ENCODE measurements at regions not wholly inside any gene's neighbourhood (a gene's known extent, or its start where the extent isn't known, plus 50 kb on each side); places are given as distances from the start of the nearest gene placed in this dataset.
A peak's percentile ranks its signal among the peaks of the same experiment; 100 is the strongest.
"Not testable (repeated sequence)": the region's sequence is repeated elsewhere in the genome, so short reads cannot be mapped to it uniquely, and the experiment has no call there.

- Histone ChIP-seq H2BK5ac (ENCODE audit: low read depth, low read length, poor library complexity, severe bottlenecking) (no peak overlapping the region), H4K91ac (ENCODE audit: low read length) (no peak overlapping the region), H3K36me3 (ENCODE audit: control insufficient read depth in 1 of 2, insufficient read depth in 2 of 2, low read depth in 1 of 2, low read length in 2 of 2) (no peaks in the 10 kb centered on the region), H3K27ac (ENCODE audit: low read length, poor library complexity, severe bottlenecking) (no peak overlapping the region), H4K8ac (ENCODE audit: low read length) (no peak overlapping the region), H2AFZ (ENCODE audit: low read depth, low read length) (no peak overlapping the region), H3K14ac (ENCODE audit: low read length in 2 of 2) (no peak overlapping the region), H3K18ac (ENCODE audit: low read depth in 1 of 2, low read length in 2 of 2) (no peak overlapping the region), H3K23ac (ENCODE audit: low read length in 2 of 2) (no peak overlapping the region), H3K4me3 (ENCODE audit: insufficient read depth in 1 of 2, low read depth in 1 of 2, low read length in 2 of 2) (no peak overlapping the region), H3K4ac (ENCODE audit: low read depth in 1 of 2, low read length in 2 of 2) (no peak overlapping the region), H2BK120ac (ENCODE audit: low read depth, low read length) (no peak overlapping the region), H3K9ac (ENCODE audit: low read length) (no peak overlapping the region), H2BK12ac (ENCODE audit: low read length in 2 of 2) (no peak overlapping the region), H3K4me1 (ENCODE audit: control insufficient read depth, insufficient read depth, low read depth, low read length) (no peaks in the 10 kb centered on the region), H3K4me2 (ENCODE audit: low read length, poor library complexity, severe bottlenecking) (no peak overlapping the region), H2BK15ac (ENCODE audit: low read depth, poor library complexity, severe bottlenecking) (no peak overlapping the region), H2AK5ac (ENCODE audit: low read length, severe bottlenecking) (no peak overlapping the region), H3K79me1 (replicated peaks; ENCODE audit: low read length, poor library complexity, severe bottlenecking) (no peaks in the 10 kb centered on the region), H3K9me3 (ENCODE audit: control insufficient read depth, low read length) (peaks cover 13% of the 10 kb centered on the region), H3K27me3 (ENCODE audit: control insufficient read depth in 1 of 2, insufficient read depth in 1 of 2, low read length in 2 of 2) (no peaks in the 10 kb centered on the region)
- no peak for DNase-seq
- 90% methylated on average over 5 of the region's 6 CpGs for WGBS
Measured at GRCh38 chr15:87669846-87670245, 586.7 kb downstream of the NTRK3 start.

GRCh38 chr15:87668768-87669564, 587.6 kb downstream of the NTRK3 start:
- H3K14ac ChIP-seq (ENCODE audit: low read length in 2 of 2); H3K4ac ChIP-seq (ENCODE audit: low read depth in 1 of 2, low read length in 2 of 2); H3K27me3 ChIP-seq (ENCODE audit: control insufficient read depth in 1 of 2, insufficient read depth in 1 of 2, low read length in 2 of 2); H2BK5ac ChIP-seq (ENCODE audit: low read depth, low read length, poor library complexity, severe bottlenecking); H3K9ac ChIP-seq (ENCODE audit: low read length); H3K36me3 ChIP-seq (ENCODE audit: control insufficient read depth in 1 of 2, insufficient read depth in 2 of 2, low read depth in 1 of 2, low read length in 2 of 2); H3K4me3 ChIP-seq (ENCODE audit: insufficient read depth in 1 of 2, low read depth in 1 of 2, low read length in 2 of 2); H3K4me1 ChIP-seq (ENCODE audit: control insufficient read depth, insufficient read depth, low read depth, low read length); H3K18ac ChIP-seq (ENCODE audit: low read depth in 1 of 2, low read length in 2 of 2); H4K8ac ChIP-seq (ENCODE audit: low read length); H3K79me1 ChIP-seq (replicated peaks; ENCODE audit: low read length, poor library complexity, severe bottlenecking); DNase-seq; H2BK15ac ChIP-seq (ENCODE audit: low read depth, poor library complexity, severe bottlenecking); H4K91ac ChIP-seq (ENCODE audit: low read length); H3K23ac ChIP-seq (ENCODE audit: low read length in 2 of 2); H2BK120ac ChIP-seq (ENCODE audit: low read depth, low read length); H3K27ac ChIP-seq (ENCODE audit: low read length, poor library complexity, severe bottlenecking); H2AK5ac ChIP-seq (ENCODE audit: low read length, severe bottlenecking); H2AFZ ChIP-seq (ENCODE audit: low read depth, low read length); H3K4me2 ChIP-seq (ENCODE audit: low read length, poor library complexity, severe bottlenecking); H2BK12ac ChIP-seq (ENCODE audit: low read length in 2 of 2): not testable (repeated sequence)
- 86% methylated on average over 5 of the region's 8 CpGs for WGBS
- H3K9me3 ChIP-seq (ENCODE audit: control insufficient read depth, low read length): peaks cover 13% of the 10 kb centered on the region

- no peak overlapping the region for H3K27ac ChIP-seq (ENCODE audit: low read length, poor library complexity, severe bottlenecking)
- H2BK120ac ChIP-seq (ENCODE audit: low read depth, low read length): no peak overlapping the region
- no peak overlapping the region for H2BK15ac ChIP-seq (ENCODE audit: low read depth, poor library complexity, severe bottlenecking)
- H3K9ac ChIP-seq (ENCODE audit: low read length): no peak overlapping the region
- H2AK5ac ChIP-seq (ENCODE audit: low read length, severe bottlenecking): no peak overlapping the region
- DNase-seq: peak; percentile 6
- no peak overlapping the region for H2AFZ ChIP-seq (ENCODE audit: low read depth, low read length)
- H3K9me3 ChIP-seq (ENCODE audit: control insufficient read depth, low read length): peaks cover 13% of the 10 kb centered on the region
- no peak overlapping the region for H4K8ac ChIP-seq (ENCODE audit: low read length)
- no peak overlapping the region for H3K23ac ChIP-seq (ENCODE audit: low read length in 2 of 2)
- H3K79me1 ChIP-seq (replicated peaks; ENCODE audit: low read length, poor library complexity, severe bottlenecking): no peaks in the 10 kb centered on the region
- 95% methylated on average over 2 of the region's 3 CpGs for WGBS
- H3K4me2 ChIP-seq (ENCODE audit: low read length, poor library complexity, severe bottlenecking): no peak overlapping the region
- H3K18ac ChIP-seq (ENCODE audit: low read depth in 1 of 2, low read length in 2 of 2): no peak overlapping the region
- no peak overlapping the region for H3K14ac ChIP-seq (ENCODE audit: low read length in 2 of 2)
- H3K4ac ChIP-seq (ENCODE audit: low read depth in 1 of 2, low read length in 2 of 2): no peak overlapping the region
- no peaks in the 10 kb centered on the region for H3K36me3 ChIP-seq (ENCODE audit: control insufficient read depth in 1 of 2, insufficient read depth in 2 of 2, low read depth in 1 of 2, low read length in 2 of 2)
- H4K91ac ChIP-seq (ENCODE audit: low read length): no peak overlapping the region
- H3K27me3 ChIP-seq (ENCODE audit: control insufficient read depth in 1 of 2, insufficient read depth in 1 of 2, low read length in 2 of 2): no peaks in the 10 kb centered on the region
- no peak overlapping the region for H3K4me3 ChIP-seq (ENCODE audit: insufficient read depth in 1 of 2, low read depth in 1 of 2, low read length in 2 of 2)
- no peak overlapping the region for H2BK5ac ChIP-seq (ENCODE audit: low read depth, low read length, poor library complexity, severe bottlenecking)
- H2BK12ac ChIP-seq (ENCODE audit: low read length in 2 of 2): no peak overlapping the region
- H3K4me1 ChIP-seq (ENCODE audit: control insufficient read depth, insufficient read depth, low read depth, low read length): no peaks in the 10 kb centered on the region
Measured at GRCh38 chr15:87667643-87668042, 588.9 kb downstream of the NTRK3 start.

- Histone ChIP-seq H3K14ac (ENCODE audit: low read length in 2 of 2) (no peak overlapping the region), H2BK5ac (ENCODE audit: low read depth, low read length, poor library complexity, severe bottlenecking) (no peak overlapping the region)
Measured at GRCh38 chr15:87662575-87662974, 594.0 kb downstream of the NTRK3 start.

More at GRCh38 chr15:87662575-87662974, 594.0 kb downstream of the NTRK3 start:
- Histone ChIP-seq H3K18ac (ENCODE audit: low read depth in 1 of 2, low read length in 2 of 2) (no peak overlapping the region), H4K91ac (ENCODE audit: low read length) (no peak overlapping the region), H2BK15ac (ENCODE audit: low read depth, poor library complexity, severe bottlenecking) (no peak overlapping the region), H3K9me3 (ENCODE audit: control insufficient read depth, low read length) (peaks cover 8% of the 10 kb centered on the region), H3K36me3 (ENCODE audit: control insufficient read depth in 1 of 2, insufficient read depth in 2 of 2, low read depth in 1 of 2, low read length in 2 of 2) (no peaks in the 10 kb centered on the region), H3K27me3 (ENCODE audit: control insufficient read depth in 1 of 2, insufficient read depth in 1 of 2, low read length in 2 of 2) (no peaks in the 10 kb centered on the region), H3K27ac (ENCODE audit: low read length, poor library complexity, severe bottlenecking) (no peak overlapping the region), H3K79me1 (replicated peaks; ENCODE audit: low read length, poor library complexity, severe bottlenecking) (no peaks in the 10 kb centered on the region), H2AK5ac (ENCODE audit: low read length, severe bottlenecking) (no peak overlapping the region), H2AFZ (ENCODE audit: low read depth, low read length) (no peak overlapping the region), H3K4me3 (ENCODE audit: insufficient read depth in 1 of 2, low read depth in 1 of 2, low read length in 2 of 2) (no peak overlapping the region), H2BK120ac (ENCODE audit: low read depth, low read length) (no peak overlapping the region), H3K23ac (ENCODE audit: low read length in 2 of 2) (no peak overlapping the region), H4K8ac (ENCODE audit: low read length) (no peak overlapping the region), H3K9ac (ENCODE audit: low read length) (no peak overlapping the region), H3K4me1 (ENCODE audit: control insufficient read depth, insufficient read depth, low read depth, low read length) (no peaks in the 10 kb centered on the region), H3K4me2 (ENCODE audit: low read length, poor library complexity, severe bottlenecking) (no peak overlapping the region), H3K4ac (ENCODE audit: low read depth in 1 of 2, low read length in 2 of 2) (no peak overlapping the region), H2BK12ac (ENCODE audit: low read length in 2 of 2) (no peak overlapping the region)
- WGBS: 93% methylated on average over 6 of the region's 6 CpGs
- no peak for DNase-seq
